GM19372 (cell line): ENCODE measurements at regions not wholly inside any gene's neighbourhood (a gene's known extent, or its start where the extent isn't known, plus 50 kb on each side); places are given as distances from the start of the nearest gene placed in this dataset.

Experiments used
- ATAC-seq: cut with Tn5 transposase; IDR thresholded peaks from one replicate; pipeline ENCODE4 v1.9.1; 2021; ENCODE audit warnings: mild to moderate bottlenecking, low read depth, moderate library complexity; ENCODE audit not compliant: unreplicated experiment

GRCh38 chr5:110203661-110204060, 513.9 kb downstream of the MAN2A1 start:
- no peak for ATAC-seq

GRCh38 chr5:110209401-110209800, 517.1 kb downstream of the TMEM232 start:
- no peak for ATAC-seq

DNA sequence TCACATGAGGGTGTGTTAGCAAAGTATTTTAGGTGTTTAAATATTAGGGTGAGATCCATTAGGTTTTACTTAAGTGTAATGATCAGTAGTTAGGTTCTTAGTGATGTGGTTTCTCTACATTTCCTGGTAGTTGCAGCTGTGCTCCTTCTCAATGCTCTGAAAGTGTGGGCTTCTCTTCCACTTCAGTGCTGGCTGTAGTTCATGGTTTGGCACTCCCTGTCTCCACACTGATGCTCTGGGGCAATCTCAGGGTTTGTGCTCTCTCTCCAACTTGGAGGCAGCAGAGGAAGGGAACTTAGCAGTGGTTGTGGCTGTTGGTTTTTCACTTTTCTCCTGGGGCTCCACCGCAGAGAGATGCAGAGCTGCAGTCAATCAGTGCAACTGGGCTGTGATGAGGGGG, 507.5 kb downstream of the TMEM232 start:
- ATAC-seq = no peak

DNA sequence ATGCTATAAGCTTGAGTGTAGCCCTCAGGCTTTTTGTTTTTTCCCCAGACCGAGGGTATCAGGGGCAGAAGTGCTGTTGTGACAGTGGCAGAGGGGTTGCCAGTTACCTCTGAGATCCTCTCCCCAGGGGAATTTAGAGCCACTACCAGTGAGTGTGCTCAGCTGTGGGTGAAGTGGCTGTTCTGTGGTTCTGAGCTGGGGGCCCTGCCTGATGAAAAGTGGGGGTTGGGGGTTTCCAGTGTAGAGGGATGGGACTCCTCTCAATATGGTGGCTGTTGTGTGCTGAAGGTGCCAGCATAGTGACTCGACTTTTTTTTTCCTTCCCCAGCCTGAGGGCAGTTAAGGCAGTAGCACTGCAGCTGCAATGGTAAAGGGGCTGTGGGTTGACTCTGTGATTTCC, 506.7 kb downstream of the TMEM232 start:
- ATAC-seq = no peak

- no peak for ATAC-seq
Measured at GRCh38 chr5:110221036-110221435, 505.4 kb downstream of the TMEM232 start.

DNA sequence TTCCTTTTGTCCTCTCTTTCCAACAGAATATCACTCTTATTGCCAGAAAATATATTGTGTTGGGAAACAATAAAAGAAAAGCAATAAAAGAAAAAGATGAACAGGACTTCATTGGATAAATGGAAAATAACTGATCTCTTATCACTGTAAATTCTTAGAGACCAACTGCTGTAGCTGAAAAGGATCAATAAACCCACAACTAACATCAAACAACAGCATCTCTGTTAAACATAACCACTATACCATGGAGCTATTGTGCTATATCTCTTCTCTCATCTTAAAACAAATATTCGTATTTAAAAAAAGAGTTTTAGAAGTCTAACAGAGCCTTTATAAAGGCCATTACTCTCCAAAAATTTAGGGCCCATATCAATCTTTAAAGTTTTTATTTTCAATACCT, 502.4 kb downstream of the TMEM232 start:
- no peak for ATAC-seq

- ATAC-seq = no peak
Measured at GRCh38 chr5:110225949-110226348, 500.5 kb downstream of the TMEM232 start.

DNA sequence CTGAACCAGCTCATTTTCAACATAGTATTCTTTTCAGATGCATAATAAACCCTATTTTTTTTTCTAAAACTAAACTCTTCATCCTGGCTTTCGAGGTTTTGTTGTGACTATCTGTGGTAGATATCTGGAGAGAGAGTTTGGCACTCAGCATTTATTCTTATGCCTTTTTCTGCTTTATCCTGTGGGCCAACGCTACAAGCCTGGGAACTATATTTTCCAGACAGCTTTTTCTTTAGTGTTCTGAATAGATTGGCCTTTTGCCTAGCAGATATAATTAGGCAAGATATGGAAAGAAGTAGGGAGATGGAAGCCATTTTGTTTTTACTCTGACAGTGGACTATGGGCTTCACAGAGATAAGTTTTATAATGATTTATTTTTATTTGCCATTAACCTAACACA, 486.7 kb downstream of the TMEM232 start:
- no peak for ATAC-seq

GRCh38 chr5:110242950-110243349, 483.5 kb downstream of the TMEM232 start:
- no peak for ATAC-seq

- no peak for ATAC-seq
Measured at GRCh38 chr5:110248921-110249320, 477.6 kb downstream of the TMEM232 start.

DNA sequence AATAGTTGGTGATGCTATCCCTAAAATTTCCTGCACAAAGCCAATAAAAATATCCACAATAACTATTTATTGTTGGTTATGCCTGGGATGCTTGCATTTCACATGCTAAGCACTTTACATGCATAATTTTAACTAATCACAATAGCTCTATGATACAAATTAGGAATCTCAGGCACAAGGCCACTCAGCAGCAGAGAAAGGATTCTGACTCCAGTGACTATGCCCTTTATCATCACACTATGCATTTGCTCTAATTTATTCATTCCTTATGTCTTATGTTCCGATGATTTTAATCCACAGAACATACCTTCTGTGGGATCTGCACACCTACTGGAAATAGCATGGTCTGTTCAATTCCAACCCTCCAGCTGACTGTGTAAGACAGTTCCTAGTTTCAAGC, 476.1 kb downstream of the TMEM232 start:
- ATAC-seq = no peak

DNA sequence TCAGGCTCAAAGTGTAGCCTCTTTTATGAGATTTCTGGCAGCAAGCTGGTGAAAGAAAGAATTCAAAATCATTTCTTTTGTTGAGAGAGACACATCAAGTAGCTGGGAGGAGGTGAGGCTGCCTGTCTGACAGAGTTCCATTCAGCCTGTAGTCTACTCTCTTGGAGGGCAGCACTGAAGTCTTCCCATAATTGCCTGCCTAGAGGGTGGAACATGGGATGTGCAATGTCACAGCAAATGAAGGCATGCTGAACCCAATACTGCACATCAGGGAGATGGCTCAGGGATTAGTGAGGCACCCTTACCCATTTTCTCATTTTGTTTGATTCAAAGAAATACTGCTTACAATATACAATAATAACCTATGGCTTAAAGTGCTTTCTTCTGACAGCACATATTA, 475.7 kb downstream of the TMEM232 start:
- no peak for ATAC-seq

GRCh38 chr5:110251366-110251765, 475.1 kb downstream of the TMEM232 start:
- ATAC-seq = no peak

DNA sequence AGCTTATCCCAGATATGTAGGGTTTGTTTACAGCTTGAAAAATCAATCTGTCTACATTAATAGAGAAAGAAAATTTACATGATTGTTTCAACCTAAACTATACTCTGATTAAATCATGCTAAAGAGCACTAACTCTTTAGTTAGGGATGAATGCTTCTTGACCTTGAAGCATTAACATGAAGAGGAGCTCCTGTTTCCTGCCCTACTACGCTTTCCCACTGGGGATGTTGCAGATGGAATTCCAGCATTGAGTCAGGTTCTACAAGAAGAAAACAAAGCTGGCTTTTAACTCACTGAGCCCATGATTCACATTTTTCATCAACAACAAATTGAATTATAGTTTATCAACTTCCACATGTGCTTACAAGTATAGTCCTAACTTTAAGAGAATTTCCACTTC, 471.3 kb downstream of the TMEM232 start:
- ATAC-seq = no peak

DNA sequence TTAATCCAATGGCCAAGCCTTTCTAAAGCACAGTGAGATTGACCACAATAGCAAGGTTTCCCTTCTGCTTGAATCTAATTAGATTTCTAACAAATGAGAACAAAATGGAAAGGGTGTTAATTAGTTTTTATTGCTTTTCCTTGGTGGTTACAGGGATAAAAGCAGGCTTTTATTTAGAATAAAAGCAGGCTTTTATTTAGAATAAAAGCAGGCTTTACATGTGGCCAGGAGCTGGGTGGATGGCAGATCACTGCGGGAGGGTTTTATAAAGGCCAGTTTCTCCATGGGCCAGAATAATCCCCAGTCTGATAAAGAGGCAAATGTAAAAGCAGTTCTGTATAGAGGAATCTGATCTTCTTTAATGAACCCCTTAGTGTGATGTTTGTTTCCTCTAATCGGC, 470.2 kb downstream of the TMEM232 start:
- no peak for ATAC-seq

- no peak for ATAC-seq
Measured at GRCh38 chr5:110257971-110258370, 468.5 kb downstream of the TMEM232 start.

DNA sequence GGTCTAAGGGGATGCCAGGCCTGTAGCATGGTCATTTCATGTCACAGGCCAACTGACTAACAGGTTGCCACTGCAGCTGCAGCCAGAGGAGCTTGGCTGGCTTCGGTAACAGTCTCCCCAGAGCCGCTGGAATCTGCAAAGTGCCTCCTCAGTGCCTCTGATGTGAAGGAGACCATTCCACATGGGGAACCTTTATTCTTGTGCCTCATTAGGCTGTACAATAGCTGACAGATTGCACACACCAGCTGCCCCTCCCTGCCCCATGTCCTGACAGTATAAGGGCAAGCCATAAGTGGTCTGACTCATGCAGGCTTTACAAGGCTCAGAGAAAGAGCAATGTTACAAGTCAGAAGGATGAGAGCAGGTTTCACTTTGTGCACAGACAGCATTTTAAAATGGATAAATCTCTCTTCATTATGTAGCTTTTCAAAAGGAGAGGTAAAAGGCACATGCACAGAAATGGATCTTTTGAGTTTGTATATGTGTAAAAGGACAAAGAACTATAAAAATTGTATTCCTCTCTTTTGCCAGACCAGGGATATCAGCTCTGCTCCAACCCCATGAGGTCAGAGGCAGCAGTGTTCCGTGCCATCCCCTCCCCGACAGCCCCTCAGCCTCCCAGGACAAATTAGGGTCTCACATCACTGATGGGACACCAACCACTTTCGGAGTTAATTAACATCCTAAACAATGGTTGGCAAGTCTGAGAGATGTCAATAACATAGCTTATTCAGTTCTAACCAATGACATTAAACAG, 467.8 kb downstream of the TMEM232 start:
- ATAC-seq = no peak

DNA sequence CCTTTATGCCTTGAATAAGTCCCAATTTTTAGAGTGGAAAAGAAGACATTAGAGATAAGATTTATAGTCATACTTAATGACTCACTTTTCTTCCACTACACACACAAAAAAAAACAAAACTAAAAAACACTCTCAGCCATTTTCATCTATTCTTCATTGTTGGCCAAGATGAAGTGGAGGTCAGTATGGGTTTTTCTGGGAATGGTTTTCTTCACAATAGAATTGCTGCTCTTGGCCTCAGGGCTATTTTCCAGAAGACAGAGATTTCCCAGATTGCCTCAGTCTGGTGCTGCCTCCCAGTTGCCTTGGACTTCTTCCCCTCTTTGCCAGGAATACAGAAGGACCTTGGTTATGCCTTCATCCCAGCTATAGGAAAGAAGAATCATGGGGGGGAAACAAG, 463.7 kb downstream of the TMEM232 start:
- ATAC-seq = no peak

DNA sequence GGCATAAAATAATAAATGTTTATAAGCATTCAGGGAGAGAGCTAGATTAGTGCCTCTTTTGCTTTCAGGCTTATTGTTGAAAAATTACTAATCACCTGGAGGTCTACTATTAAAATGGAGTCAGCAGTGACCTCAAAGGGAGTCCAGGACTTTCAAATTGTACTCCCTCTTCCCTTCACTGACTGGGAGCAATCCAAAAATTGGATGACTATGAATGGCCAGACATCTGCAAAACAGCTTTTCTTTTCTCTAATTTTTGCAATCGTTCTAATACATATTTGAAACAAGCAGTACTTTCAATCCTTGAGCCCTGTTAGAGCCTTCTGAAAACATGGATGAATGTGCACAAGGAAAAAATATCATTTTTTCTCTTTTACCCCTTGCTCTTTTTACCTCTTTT, 461.8 kb downstream of the TMEM232 start:
- no peak for ATAC-seq

DNA sequence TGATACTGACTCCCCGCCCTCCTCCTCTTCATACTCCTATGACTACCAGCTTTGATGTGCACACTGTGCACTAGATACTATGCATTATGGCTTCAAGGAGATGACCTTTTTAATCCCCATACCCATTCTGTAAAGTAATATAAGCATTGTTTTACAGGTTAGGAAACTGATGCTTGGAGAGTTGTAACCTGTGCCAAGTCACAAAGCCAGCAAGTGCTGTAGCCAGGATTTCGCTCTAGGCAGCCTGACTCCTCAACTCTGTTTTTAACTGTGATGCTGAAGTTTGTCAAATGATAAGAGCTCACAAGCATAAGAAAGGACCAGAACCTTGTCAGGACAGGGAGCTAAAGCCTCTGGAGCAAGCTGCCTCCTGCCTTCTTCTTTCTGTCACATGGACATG, 461.3 kb downstream of the TMEM232 start:
- ATAC-seq = no peak

- no peak for ATAC-seq
Measured at GRCh38 chr5:110267714-110268113, 458.8 kb downstream of the TMEM232 start.

DNA sequence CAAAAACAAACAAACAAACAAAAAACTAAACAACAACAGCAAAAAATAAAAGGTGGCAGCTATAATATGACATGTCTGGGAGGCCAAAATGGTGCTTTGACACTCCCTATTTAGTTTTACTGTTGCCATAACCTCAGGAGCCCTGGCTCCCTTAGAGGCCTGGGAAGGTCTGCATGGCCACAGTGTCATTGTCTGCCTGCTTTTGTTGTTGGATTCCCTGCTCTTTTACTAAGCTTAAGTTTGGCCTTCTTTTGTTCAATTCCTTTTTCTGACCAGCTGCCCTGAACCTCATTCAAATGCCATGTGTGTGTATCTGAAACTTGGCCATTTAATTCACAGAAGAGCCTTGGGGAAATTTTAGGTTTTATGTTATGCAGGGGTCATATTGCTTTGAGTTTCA, 458.2 kb downstream of the TMEM232 start:
- no peak for ATAC-seq

DNA sequence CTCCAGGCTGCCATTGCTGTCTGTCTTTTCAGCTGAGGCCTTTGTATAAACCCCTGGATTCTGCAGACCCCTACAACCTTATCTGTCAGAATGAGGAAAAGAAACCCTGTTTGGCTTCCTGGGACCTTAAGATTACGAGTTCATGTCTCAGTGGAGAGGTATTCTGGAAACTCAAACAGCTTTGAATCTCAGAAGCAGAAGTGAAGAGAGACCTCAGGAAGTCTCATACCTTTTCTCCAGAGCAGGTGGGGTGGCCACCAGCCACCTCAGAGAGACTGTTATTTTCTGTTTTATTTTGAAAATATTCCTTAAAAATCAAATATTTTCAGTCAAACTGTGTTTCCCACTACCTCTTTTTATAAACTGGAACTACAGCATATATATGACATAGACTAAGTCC, 457.5 kb downstream of the TMEM232 start:
- ATAC-seq = no peak
